Hematopoietic multipotent progenitor cell treated with erythropoietin and hydrocortisone succinate and interleukin-3 and kit ligand, for 8 days (in vitro differentiated cells): ENCODE measurements at regions not wholly inside any gene's neighbourhood (a gene's known extent, or its start where the extent isn't known, plus 50 kb on each side); places are given as distances from the start of the nearest gene placed in this dataset.

Experiments
- DNase-seq: peaks from one replicate; pipeline ENCODE4 v3.0.0-alpha.2; 2015

GRCh38 chr4:181905708-181906107 lies 337.5 kb upstream of the TENM3 start:
- no peak for DNase-seq

DNA sequence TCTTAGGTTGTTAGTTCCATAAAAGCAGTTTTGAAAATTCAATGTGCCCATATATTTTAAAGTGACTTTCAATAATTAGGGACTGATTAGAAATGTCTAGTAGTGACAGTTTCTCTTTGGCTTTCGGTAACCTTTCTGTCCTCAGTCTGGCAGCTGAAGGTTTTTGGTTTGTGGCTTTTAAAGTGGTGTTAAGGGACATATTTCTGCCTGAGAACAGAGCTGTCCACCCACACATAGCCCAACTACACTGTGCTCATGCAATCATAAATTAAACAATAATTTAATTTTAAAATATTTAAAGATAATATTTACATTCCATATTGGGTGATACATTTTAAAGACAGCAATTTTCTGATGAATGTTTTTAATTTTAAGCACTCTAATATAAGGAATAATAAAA lies 335.0 kb upstream of the TENM3 start:
- no peak for DNase-seq

- DNase-seq, result no peak
Observed at GRCh38 chr4:181909368-181909767, 333.8 kb upstream of the TENM3 start.

DNA sequence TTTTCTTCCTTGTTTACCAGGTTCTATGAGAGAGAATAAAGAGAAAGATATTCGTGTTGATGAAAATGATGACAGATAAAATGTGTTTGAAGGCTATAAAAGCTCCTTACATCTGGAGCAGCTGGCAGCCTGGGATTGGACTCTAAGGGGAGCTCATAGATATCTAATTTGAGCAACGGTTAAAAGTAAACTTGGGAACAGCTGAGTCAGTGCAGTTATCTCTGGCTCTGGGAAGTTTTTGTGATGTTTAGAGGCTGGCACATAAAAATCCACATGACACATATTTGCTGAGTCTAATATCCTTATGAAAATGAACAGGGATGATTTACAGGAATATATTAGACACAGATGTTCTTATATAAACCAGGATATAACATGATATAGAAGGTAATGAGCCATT lies 331.8 kb upstream of the TENM3 start:
- DNase-seq, result no peak

DNA sequence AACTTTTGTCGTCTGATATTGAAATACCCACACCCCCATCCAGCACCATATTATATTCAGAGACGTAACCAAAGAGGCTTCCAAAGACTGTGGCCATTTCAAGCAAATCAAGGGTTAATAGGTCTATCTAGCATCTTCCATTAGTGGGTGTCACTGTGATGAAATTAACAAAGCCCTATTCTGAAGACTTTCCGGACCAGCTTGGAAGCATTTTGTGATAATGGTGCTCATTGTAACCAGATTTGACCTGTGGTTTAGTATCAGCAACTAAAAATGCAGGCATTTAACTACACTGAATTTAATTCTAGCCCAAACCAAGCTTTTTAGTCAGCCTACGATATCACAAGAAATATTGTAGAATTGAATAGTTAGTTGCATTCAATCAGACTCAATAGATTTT lies 309.7 kb upstream of the TENM3 start:
- no peak for DNase-seq

DNA sequence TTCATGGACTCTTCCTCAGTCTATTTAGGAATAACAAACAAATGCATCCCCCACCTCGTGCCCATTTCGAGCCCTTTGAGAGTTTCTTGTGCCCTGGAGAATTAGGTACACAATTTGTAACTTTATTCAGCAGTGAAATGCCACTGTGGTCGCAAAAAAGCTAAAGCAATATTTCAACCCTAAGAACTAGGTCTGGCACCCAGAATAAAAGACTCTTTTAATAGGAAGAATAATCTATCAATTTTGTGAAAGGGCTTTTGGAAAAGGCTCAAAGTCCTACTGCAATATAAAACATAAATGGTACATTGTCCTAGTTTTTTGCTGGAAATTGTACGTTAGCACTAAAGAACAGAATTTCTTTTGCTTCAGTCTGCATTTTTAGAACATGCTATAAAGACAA lies 304.6 kb upstream of the TENM3 start:
- no peak for DNase-seq

DNA sequence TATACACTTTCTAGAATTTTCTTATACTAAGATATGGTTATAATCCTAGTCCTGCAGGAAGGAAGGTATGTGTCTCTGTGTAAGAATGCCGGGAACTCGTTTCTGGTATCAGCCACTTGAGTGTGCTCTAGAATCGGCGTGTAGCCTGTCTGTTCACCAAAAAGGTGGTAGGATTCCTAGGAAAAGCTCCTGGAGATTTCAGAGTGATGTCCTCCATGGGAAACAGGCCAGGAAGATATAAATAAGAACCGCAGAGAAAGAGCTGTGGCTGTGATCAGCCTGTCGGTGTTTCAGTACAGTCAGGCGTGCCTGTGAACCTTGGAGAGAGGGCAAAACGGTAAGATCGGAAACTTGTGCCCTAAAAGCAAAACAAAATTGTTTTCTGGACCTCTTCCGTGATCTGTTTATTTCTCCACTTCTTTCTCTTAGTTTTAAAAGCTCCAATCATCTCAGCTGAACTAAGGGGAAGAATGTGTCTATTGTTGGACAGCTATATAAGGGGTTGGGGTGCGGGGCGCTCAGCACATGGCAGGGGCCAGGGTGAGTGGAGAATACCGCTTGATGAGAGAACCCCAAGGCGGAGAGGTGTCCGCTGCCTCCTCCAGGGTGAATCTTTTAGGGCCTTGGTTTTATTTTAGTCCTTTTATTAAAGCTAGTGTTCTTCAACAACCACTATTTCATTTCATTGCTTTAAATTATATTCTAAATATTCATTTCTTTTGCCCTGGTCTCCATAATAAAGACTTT lies 303.8 kb upstream of the TENM3 start:
- no peak for DNase-seq

- no peak for DNase-seq
Observed at GRCh38 chr4:181944527-181944926, 298.7 kb upstream of the TENM3 start.

GRCh38 chr4:181946902-181947301 lies 296.3 kb upstream of the TENM3 start:
- no peak for DNase-seq

- no peak for DNase-seq
Observed at GRCh38 chr4:181948839-181949382, 294.3 kb upstream of the TENM3 start.

DNA sequence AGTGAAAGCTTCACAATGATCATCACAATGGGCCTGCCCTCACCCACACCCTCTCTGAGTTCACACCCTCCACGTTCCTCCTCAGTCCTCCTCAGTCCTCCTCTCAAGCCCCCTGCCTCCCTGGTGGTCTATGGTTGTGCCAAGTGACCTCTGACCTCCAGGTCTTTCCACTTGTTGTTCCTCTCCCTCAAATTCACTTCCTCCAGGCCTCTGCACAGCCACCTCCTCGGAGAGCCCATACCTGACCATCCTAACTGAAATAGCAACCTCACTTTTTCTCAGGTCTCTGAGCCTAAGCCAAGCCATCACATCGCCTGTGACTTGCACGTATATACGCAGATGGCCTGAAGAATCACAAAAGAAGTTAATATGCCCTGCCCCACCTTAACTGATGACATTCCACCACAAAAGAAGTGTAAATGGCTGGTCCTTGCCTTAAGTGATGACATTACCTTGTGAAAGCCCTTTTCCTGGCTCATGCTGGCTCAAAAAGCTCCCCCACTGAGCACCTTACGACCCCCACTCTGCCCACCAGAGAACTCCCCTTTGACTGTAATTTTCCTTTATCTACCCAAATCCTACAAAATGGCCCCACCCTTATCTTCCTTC lies 293.4 kb upstream of the TENM3 start:
- no peak for DNase-seq

GRCh38 chr4:181950372-181951127 lies 292.7 kb upstream of the TENM3 start:
- DNase-seq, result no peak

DNA sequence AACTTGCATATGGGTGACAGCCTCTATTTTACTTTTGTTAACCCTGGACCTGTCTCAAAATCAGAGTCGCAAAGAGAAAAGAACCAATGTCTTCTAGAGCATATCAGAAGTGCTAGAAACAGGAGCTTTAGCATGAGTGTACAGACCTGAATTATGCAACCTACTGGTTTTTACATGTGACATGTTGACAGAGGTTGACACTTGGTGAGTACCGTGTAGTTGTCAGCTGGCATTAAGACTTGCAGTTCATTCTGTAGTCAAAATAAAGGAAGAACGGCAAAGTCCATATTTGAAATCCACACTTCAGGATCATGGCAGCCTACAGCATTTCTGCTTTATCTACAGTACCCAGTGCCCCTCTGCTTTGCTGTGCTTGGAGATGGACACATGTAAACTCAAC lies 291.9 kb upstream of the TENM3 start:
- no peak for DNase-seq

DNA sequence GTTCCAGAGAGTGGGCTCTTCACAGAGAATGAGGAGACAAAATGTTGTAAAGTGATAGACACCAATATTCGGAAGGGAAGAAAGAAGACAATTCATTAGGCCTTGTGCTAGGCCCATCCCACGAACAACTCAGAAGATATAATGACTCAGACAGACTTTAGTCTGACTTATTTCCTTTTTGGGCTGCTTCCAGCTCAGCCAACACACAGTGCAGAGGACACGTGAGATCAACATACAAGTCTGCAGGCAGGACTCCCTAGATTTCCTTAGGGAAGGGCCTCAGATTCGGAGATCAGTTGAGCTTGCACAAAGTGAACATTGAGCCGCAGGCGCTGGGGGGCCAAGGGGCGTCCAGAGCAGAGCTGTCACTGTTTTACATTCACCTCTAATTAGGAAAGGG lies 290.7 kb upstream of the TENM3 start:
- DNase-seq, result no peak

- DNase-seq, result no peak
Observed at GRCh38 chr4:181956512-181956911, 286.7 kb upstream of the TENM3 start.

GRCh38 chr4:181957088-181957487 lies 286.1 kb upstream of the TENM3 start:
- no peak for DNase-seq

DNA sequence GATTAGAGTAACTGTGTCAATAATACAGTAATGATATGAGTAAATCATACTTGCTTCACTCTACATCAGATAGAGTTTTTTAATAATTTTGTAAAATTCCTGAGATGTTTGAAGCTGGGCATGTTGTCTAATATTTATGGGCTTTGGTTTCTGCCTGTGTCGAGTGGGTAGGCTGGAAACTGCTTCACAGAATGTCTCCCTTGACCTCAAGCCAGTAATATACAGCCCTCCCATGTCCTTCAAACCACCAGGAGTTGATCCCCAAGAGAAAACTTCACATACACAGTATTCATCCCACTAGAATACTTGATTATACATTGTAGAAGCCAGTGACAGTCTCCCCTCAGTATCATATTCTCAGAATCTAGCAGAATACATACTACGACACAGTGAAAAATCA lies 284.8 kb upstream of the TENM3 start:
- no peak for DNase-seq

DNA sequence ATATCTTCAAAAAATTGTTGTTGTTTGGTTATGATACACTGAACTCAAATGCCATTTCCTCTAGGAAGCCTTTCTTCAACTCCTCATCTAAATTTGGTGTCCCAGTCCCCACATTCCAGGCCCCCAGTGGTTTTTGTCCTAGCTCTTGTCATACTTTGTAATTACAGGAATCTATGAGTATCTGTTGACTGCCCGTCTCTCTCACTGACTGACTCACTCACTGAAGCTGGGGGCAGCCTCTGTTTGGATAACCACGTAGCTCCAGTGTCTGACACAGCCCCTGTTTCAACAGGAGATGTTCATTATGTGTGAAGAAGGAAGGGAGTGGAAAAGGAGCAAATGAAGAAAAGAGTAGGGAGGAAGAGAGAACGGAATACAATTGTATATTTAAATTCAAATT lies 284.1 kb upstream of the TENM3 start:
- no peak for DNase-seq

DNA sequence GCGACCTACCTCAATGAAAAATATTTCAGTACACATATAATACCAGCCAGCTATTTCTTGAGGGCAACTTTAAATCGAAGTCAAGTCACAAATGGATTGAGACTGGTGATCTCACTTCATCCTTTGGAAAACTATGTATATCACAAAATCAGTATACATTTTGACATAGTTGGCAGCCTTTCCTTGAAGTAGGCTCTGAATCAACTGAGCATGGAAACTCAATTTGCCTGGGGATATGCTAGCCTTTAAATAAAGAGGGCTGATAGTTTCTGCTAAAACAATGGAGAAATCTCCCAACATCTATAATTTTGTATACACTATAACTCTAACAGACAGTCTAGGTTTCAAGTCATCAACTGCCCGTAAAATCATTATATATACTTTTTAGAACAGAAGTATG lies 282.8 kb upstream of the TENM3 start:
- no peak for DNase-seq

DNA sequence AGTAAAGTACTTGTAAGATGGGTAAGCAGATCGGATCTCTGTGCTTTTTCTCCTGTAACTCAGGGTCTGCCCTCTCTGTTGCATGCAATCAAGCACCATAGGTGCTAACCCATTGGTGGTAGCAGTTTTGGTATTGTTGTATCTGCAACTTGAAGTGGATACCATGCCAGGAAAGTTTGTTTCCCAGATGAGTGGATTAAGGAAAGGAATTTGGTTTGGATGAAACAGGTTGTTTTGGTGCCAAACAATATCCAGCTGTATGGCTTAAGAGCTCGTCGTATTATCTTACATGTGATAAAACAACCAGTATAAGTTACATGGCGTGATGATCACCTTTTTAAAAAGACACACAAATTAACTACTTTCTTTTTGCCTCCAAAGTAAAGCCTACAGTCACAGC lies 280.9 kb upstream of the TENM3 start:
- no peak for DNase-seq

- DNase-seq, result no peak
Observed at GRCh38 chr4:181964731-181965130, 278.5 kb upstream of the TENM3 start.

GRCh38 chr4:181966104-181966551 lies 277.1 kb upstream of the TENM3 start:
- no peak for DNase-seq

DNA sequence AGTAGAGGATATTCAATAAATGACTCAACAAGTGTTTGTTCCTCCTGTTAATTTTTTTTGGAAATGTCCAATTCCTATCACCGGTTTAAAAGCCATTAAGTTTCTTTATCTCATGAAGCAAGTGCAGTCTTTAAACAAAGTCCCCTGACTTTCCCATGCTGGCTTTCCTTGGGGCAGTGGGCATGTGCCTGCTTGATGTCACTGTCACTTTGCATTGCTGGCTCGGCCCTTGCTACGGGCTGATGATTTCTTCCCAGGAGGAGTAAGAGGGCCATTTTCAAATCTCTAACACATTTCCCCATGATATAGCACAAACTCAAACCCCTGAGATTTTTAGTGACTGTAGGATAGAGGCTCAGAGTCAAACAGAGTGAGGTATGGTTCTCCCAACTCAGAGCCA lies 275.8 kb upstream of the TENM3 start:
- DNase-seq, result no peak

DNA sequence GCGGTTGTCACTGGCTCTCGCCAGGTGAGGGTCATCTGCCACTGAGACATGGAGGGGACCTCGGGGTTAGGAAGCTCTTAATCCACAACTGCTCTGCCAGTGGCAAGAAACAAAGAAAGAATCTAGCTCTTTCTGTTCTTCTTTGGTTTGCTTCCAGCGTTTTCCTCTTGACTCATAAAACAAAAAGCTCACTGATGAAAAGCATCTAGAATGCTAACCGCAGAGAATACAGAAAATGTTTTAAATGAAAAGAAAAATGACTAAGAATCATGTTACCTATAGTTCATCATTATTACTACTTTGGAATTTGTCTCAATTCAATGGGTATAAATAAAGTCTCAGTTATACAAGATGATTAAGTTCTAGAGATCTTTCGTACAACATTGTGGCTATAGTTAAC lies 274.8 kb upstream of the TENM3 start:
- DNase-seq, result no peak
